Breast epithelium (tissue), 3 donors: ENCODE measurements at regions not wholly inside any gene's neighbourhood (a gene's known extent, or its start where the extent isn't known, plus 50 kb on each side); places are given as distances from the start of the nearest gene placed in this dataset.

Source experiments
- POLR2AphosphoS5 ChIP-seq, 3 donors: sonication (generic); formaldehyde crosslinking; IDR thresholded peaks; one replicate each; pipeline ENCODE4 v1.6.1; 2017; ENCODE audit warnings: antibody characterized with exemption in 3 of 3
- TF ChIP-seq, protein P1 (sequence below), 3 donors: fragments of 450-650 bp; IDR thresholded peaks; one replicate each; pipeline ENCODE4 v1.5.1; 2016 to 2017; ENCODE audit warnings: antibody characterized with exemption in 3 of 3, mild to moderate bottlenecking in 3 of 3, moderate library complexity in 3 of 3

DNA sequence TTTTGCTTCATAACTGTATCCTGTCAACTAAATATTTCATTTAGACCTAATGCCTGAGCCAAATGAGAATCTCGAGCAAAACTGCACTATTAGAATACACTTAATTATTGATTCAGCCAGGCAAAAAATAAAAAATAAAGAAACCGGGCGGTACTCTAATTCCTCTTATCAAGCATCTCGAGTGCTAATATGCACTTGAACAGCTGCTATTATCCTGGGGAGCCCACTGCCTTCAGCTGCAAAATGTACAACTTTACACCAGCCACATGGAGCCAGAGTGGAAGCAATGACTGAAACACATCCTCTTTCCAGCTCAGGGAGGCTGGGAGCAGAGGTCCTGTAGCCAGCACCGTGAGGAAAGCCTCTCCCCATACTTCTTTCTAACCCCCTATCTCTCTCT is 390.0 kb upstream of the CADM1 start:
- TF ChIP-seq, protein P1, sequence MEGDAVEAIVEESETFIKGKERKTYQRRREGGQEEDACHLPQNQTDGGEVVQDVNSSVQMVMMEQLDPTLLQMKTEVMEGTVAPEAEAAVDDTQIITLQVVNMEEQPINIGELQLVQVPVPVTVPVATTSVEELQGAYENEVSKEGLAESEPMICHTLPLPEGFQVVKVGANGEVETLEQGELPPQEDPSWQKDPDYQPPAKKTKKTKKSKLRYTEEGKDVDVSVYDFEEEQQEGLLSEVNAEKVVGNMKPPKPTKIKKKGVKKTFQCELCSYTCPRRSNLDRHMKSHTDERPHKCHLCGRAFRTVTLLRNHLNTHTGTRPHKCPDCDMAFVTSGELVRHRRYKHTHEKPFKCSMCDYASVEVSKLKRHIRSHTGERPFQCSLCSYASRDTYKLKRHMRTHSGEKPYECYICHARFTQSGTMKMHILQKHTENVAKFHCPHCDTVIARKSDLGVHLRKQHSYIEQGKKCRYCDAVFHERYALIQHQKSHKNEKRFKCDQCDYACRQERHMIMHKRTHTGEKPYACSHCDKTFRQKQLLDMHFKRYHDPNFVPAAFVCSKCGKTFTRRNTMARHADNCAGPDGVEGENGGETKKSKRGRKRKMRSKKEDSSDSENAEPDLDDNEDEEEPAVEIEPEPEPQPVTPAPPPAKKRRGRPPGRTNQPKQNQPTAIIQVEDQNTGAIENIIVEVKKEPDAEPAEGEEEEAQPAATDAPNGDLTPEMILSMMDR (IDR thresholded peaks at IDR 0.05), result no peak
- TF ChIP-seq POLR2AphosphoS5 (IDR thresholded peaks at IDR 0.05), result no peak
